ENCODE measurements at regions not wholly inside any gene's neighbourhood (a gene's known extent, or its start where the extent isn't known, plus 50 kb on each side); places are given as distances from the start of the nearest gene placed in this dataset.

DNA sequence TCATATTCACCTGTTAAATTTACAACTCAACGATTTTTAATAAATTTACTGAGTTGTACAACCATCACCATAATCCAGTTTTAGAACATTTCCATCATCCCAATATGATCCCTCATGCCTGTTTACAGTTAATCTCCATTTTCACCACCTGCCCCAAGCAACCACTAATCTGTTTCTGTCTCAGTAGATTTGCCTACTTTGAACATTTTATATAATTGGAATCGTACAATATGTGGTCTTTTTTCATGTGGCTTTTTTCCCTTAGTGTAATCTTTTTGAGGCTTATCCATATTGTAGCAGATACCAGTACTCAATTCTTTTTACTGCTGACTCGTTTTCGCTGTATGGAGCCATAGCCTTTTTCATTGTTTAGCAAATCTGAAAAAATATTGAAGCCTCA, 123.3 kb upstream of the STT3B start:
- H3K4me1 ChIP-seq (ENCODE audit: control insufficient read depth in 1 of 2, insufficient read depth in 2 of 2, low read length in 2 of 2): no peaks in the 10 kb centered on the region
- CTCF ChIA-PET: no interaction called here

More for the DNA sequence above, 123.3 kb upstream of the STT3B start:
- Histone ChIP-seq H3K4me3 (replicated peaks in 1 of 2; ENCODE audit: low read depth in 1 of 2, low read length in 2 of 2) (no peak overlapping the region), H3K27me3 (ENCODE audit: insufficient read depth, low read length) (no peaks in the 10 kb centered on the region), H3K27ac (ENCODE audit: low read depth, low read length) (no peak overlapping the region), H3K9me3 (ENCODE audit: control insufficient read depth in 1 of 2, insufficient read depth in 1 of 2, low read depth in 1 of 2, low read length in 2 of 2) (no peaks in the 10 kb centered on the region), H3K9ac (ENCODE audit: low read length) (no peak overlapping the region), H3K4me2 (ENCODE audit: low read length) (no peak overlapping the region), H3K79me2 (ENCODE audit: insufficient read depth, low read length) (no peaks in the 10 kb centered on the region), H3K9me2 (ENCODE audit: insufficient read depth) (no peaks in the 10 kb centered on the region), H3K36me3 (ENCODE audit: control insufficient read depth in 1 of 2, insufficient read depth in 2 of 2, low read length in 2 of 2) (no peaks in the 10 kb centered on the region), H2AFZ (ENCODE audit: low read depth, low read length, poor library complexity, severe bottlenecking) (no peak overlapping the region), H4K20me1 (ENCODE audit: insufficient read depth) (no peaks in the 10 kb centered on the region)
- DNase-seq (ENCODE audit: low read depth, low spot score): no peak
- RAD21 ChIA-PET (ENCODE audit: low non-redundant PET in 1 of 2, low total read pairs in 2 of 2, uncharacterized antibody in 2 of 2, unreplicated experiment in 2 of 2): no interaction called here
- POLR2A ChIA-PET: no interaction called here
- no peak for ATAC-seq
- no peak for TF ChIP-seq CBX3 (IDR thresholded peaks at IDR 0.05; ENCODE audit: low read depth)
- no peak for TF ChIP-seq SIN3A (IDR thresholded peaks at IDR 0.05; ENCODE audit: low read depth)
- no peak for TF ChIP-seq YY1 (IDR thresholded peaks at IDR 0.05; ENCODE audit: extremely low read depth, insufficient replicate concordance, low read depth, low read length)
- TF ChIP-seq ZBTB33 (IDR thresholded peaks at IDR 0.05; ENCODE audit: extremely low read depth, insufficient replicate concordance, low read length): no peak
- TF ChIP-seq ZNF274 (IDR thresholded peaks at IDR 0.05; ENCODE audit: low read depth, low read length): no peak
- no peak for TF ChIP-seq SP1 (IDR thresholded peaks at IDR 0.05; ENCODE audit: low read depth)
- TF ChIP-seq, protein P1, sequence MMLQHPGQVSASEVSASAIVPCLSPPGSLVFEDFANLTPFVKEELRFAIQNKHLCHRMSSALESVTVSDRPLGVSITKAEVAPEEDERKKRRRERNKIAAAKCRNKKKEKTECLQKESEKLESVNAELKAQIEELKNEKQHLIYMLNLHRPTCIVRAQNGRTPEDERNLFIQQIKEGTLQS (IDR thresholded peaks at IDR 0.05): no peak
- no peak for TF ChIP-seq JUND (IDR thresholded peaks at IDR 0.05)
- no peak for TF ChIP-seq FOSL1 (IDR thresholded peaks at IDR 0.05; ENCODE audit: low read depth)
- no peak for TF ChIP-seq ZFX (IDR thresholded peaks at IDR 0.05)
- TF ChIP-seq, protein P2, sequence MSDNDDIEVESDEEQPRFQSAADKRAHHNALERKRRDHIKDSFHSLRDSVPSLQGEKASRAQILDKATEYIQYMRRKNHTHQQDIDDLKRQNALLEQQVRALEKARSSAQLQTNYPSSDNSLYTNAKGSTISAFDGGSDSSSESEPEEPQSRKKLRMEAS (IDR thresholded peaks at IDR 0.05): no peak
- no peak for TF ChIP-seq POLR2AphosphoS5 (IDR thresholded peaks at IDR 0.05; ENCODE audit: low read depth, low read length)
- no peak for TF ChIP-seq ELF1 (IDR thresholded peaks at IDR 0.05; ENCODE audit: borderline replicate concordance, low read depth)
- no peak for TF ChIP-seq EZH2 (IDR thresholded peaks at IDR 0.05)
- TF ChIP-seq REST (IDR thresholded peaks at IDR 0.05; ENCODE audit: low read depth): no peak
- TF ChIP-seq, protein P3, sequence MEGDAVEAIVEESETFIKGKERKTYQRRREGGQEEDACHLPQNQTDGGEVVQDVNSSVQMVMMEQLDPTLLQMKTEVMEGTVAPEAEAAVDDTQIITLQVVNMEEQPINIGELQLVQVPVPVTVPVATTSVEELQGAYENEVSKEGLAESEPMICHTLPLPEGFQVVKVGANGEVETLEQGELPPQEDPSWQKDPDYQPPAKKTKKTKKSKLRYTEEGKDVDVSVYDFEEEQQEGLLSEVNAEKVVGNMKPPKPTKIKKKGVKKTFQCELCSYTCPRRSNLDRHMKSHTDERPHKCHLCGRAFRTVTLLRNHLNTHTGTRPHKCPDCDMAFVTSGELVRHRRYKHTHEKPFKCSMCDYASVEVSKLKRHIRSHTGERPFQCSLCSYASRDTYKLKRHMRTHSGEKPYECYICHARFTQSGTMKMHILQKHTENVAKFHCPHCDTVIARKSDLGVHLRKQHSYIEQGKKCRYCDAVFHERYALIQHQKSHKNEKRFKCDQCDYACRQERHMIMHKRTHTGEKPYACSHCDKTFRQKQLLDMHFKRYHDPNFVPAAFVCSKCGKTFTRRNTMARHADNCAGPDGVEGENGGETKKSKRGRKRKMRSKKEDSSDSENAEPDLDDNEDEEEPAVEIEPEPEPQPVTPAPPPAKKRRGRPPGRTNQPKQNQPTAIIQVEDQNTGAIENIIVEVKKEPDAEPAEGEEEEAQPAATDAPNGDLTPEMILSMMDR (IDR thresholded peaks at IDR 0.05 in 2 of 3, conservative IDR thresholded peaks at IDR 0.05 in 1 of 3; ENCODE audit: borderline replicate concordance in 1 of 3, insufficient read depth in 1 of 3, low read depth in 2 of 3, low read length in 2 of 3): no peak
- no peak for TF ChIP-seq SRF (IDR thresholded peaks at IDR 0.05; ENCODE audit: low read depth)
- no peak for TF ChIP-seq POLR2A (IDR thresholded peaks at IDR 0.05; ENCODE audit: borderline replicate concordance, extremely low read depth, insufficient read depth, insufficient read length)
- TF ChIP-seq CEBPB (IDR thresholded peaks at IDR 0.05; ENCODE audit: low read depth): no peak
- no peak for TF ChIP-seq RAD21 (IDR thresholded peaks at IDR 0.05; ENCODE audit: low read depth)
- no TSS peak for BruUV-seq (replicated peaks)
- intact Hi-C loops (cut with micrococcal nuclease): no loop called here

Data from HCT116 (cell line).